ENCODE measurements at regions not wholly inside any gene's neighbourhood (a gene's known extent, or its start where the extent isn't known, plus 50 kb on each side); places are given as distances from the start of the nearest gene placed in this dataset.

- no peak overlapping the region for H3K9ac ChIP-seq (ENCODE audit: low read length)
- no peaks in the 10 kb centered on the region for H3K9me3 ChIP-seq (ENCODE audit: control insufficient read depth, low read depth, low read length)
- no peaks in the 10 kb centered on the region for H3K27me3 ChIP-seq (ENCODE audit: control insufficient read depth, insufficient read depth, low read length)
- H3K27ac ChIP-seq (ENCODE audit: low read length), result no peak overlapping the region
- H3K4me1 ChIP-seq (ENCODE audit: control insufficient read depth, low read depth, low read length), result no peaks in the 10 kb centered on the region
- no peak overlapping the region for H3K4me3 ChIP-seq (ENCODE audit: low read length)
- no peaks in the 10 kb centered on the region for H3K36me3 ChIP-seq (ENCODE audit: control insufficient read depth, low read depth, low read length)
Measured at GRCh38 chr5:6806668-6807067, 93.4 kb downstream of the TENT4A start.

GRCh38 chr5:6808462-6808861, 95.2 kb downstream of the TENT4A start:
- no peaks in the 10 kb centered on the region for H3K27me3 ChIP-seq (ENCODE audit: control insufficient read depth, insufficient read depth, low read length)
- H3K9ac ChIP-seq (ENCODE audit: low read length), result no peak overlapping the region
- H3K4me1 ChIP-seq (ENCODE audit: control insufficient read depth, low read depth, low read length), result no peaks in the 10 kb centered on the region

GRCh38 chr5:6810641-6811405, 97.6 kb downstream of the TENT4A start:
- Histone ChIP-seq H3K9me3 (ENCODE audit: control insufficient read depth, low read depth, low read length) (no peaks in the 10 kb centered on the region), H3K36me3 (ENCODE audit: control insufficient read depth, low read depth, low read length) (no peaks in the 10 kb centered on the region), H3K4me3 (ENCODE audit: low read length) (no peak overlapping the region), H3K27ac (ENCODE audit: low read length) (no peak overlapping the region), H3K27me3 (ENCODE audit: control insufficient read depth, insufficient read depth, low read length) (no peaks in the 10 kb centered on the region), H3K4me1 (ENCODE audit: control insufficient read depth, low read depth, low read length) (no peaks in the 10 kb centered on the region), H3K9ac (ENCODE audit: low read length) (no peak overlapping the region)

More at GRCh38 chr5:6808462-6808861, 95.2 kb downstream of the TENT4A start:
- Histone ChIP-seq H3K27ac (ENCODE audit: low read length) (no peak overlapping the region), H3K9me3 (ENCODE audit: control insufficient read depth, low read depth, low read length) (no peaks in the 10 kb centered on the region), H3K4me3 (ENCODE audit: low read length) (no peak overlapping the region), H3K36me3 (ENCODE audit: control insufficient read depth, low read depth, low read length) (no peaks in the 10 kb centered on the region)

- Histone ChIP-seq H3K4me1 (ENCODE audit: control insufficient read depth, low read depth, low read length) (no peaks in the 10 kb centered on the region), H3K27me3 (ENCODE audit: control insufficient read depth, insufficient read depth, low read length) (no peaks in the 10 kb centered on the region), H3K36me3 (ENCODE audit: control insufficient read depth, low read depth, low read length) (no peaks in the 10 kb centered on the region), H3K9ac (ENCODE audit: low read length) (no peak overlapping the region), H3K9me3 (ENCODE audit: control insufficient read depth, low read depth, low read length) (no peaks in the 10 kb centered on the region), H3K4me3 (ENCODE audit: low read length) (no peak overlapping the region), H3K27ac (ENCODE audit: low read length) (no peak overlapping the region)
Measured at GRCh38 chr5:6812091-6812490, 98.9 kb downstream of the TENT4A start.

- Histone ChIP-seq H3K4me3 (ENCODE audit: low read length) (no peak overlapping the region), H3K27ac (ENCODE audit: low read length) (no peak overlapping the region), H3K9me3 (ENCODE audit: control insufficient read depth, low read depth, low read length) (no peaks in the 10 kb centered on the region), H3K9ac (ENCODE audit: low read length) (no peak overlapping the region), H3K36me3 (ENCODE audit: control insufficient read depth, low read depth, low read length) (no peaks in the 10 kb centered on the region), H3K27me3 (ENCODE audit: control insufficient read depth, insufficient read depth, low read length) (no peaks in the 10 kb centered on the region), H3K4me1 (ENCODE audit: control insufficient read depth, low read depth, low read length) (no peaks in the 10 kb centered on the region)
Measured at GRCh38 chr5:6812800-6813731, 99.8 kb downstream of the TENT4A start.

GRCh38 chr5:6814816-6815215, 101.6 kb downstream of the TENT4A start:
- no peaks in the 10 kb centered on the region for H3K27me3 ChIP-seq (ENCODE audit: control insufficient read depth, insufficient read depth, low read length)
- H3K4me1 ChIP-seq (ENCODE audit: control insufficient read depth, low read depth, low read length), result no peaks in the 10 kb centered on the region
- no peaks in the 10 kb centered on the region for H3K36me3 ChIP-seq (ENCODE audit: control insufficient read depth, low read depth, low read length)
- H3K9ac ChIP-seq (ENCODE audit: low read length), result no peak overlapping the region
- no peak overlapping the region for H3K27ac ChIP-seq (ENCODE audit: low read length)
- no peak overlapping the region for H3K4me3 ChIP-seq (ENCODE audit: low read length)
- H3K9me3 ChIP-seq (ENCODE audit: control insufficient read depth, low read depth, low read length), result no peaks in the 10 kb centered on the region

- no peak overlapping the region for H3K27ac ChIP-seq (ENCODE audit: low read length)
- H3K36me3 ChIP-seq (ENCODE audit: control insufficient read depth, low read depth, low read length), result no peaks in the 10 kb centered on the region
- no peaks in the 10 kb centered on the region for H3K9me3 ChIP-seq (ENCODE audit: control insufficient read depth, low read depth, low read length)
- no peak overlapping the region for H3K4me3 ChIP-seq (ENCODE audit: low read length)
- peaks cover 3% of the 10 kb centered on the region for H3K4me1 ChIP-seq (ENCODE audit: control insufficient read depth, low read depth, low read length)
- H3K27me3 ChIP-seq (ENCODE audit: control insufficient read depth, insufficient read depth, low read length), result no peaks in the 10 kb centered on the region
- no peak overlapping the region for H3K9ac ChIP-seq (ENCODE audit: low read length)
Measured at GRCh38 chr5:6818594-6819511, 105.6 kb downstream of the TENT4A start.

GRCh38 chr5:6819521-6819920, 106.3 kb downstream of the TENT4A start:
- peaks cover 3% of the 10 kb centered on the region for H3K4me1 ChIP-seq (ENCODE audit: control insufficient read depth, low read depth, low read length)
- no peak overlapping the region for H3K9ac ChIP-seq (ENCODE audit: low read length)
- H3K27me3 ChIP-seq (ENCODE audit: control insufficient read depth, insufficient read depth, low read length), result no peaks in the 10 kb centered on the region

GRCh38 chr5:6820851-6821479, 107.7 kb downstream of the TENT4A start:
- no peak overlapping the region for H3K9ac ChIP-seq (ENCODE audit: low read length)
- no peak overlapping the region for H3K27ac ChIP-seq (ENCODE audit: low read length)

More at GRCh38 chr5:6819521-6819920, 106.3 kb downstream of the TENT4A start:
- Histone ChIP-seq H3K27ac (ENCODE audit: low read length) (no peak overlapping the region), H3K9me3 (ENCODE audit: control insufficient read depth, low read depth, low read length) (no peaks in the 10 kb centered on the region), H3K36me3 (ENCODE audit: control insufficient read depth, low read depth, low read length) (no peaks in the 10 kb centered on the region), H3K4me3 (ENCODE audit: low read length) (no peak overlapping the region)

GRCh38 chr5:6822068-6822467, 108.8 kb downstream of the TENT4A start:
- H3K27me3 ChIP-seq (ENCODE audit: control insufficient read depth, insufficient read depth, low read length), result no peaks in the 10 kb centered on the region
- H3K36me3 ChIP-seq (ENCODE audit: control insufficient read depth, low read depth, low read length), result no peaks in the 10 kb centered on the region
- H3K27ac ChIP-seq (ENCODE audit: low read length), result no peak overlapping the region
- no peaks in the 10 kb centered on the region for H3K9me3 ChIP-seq (ENCODE audit: control insufficient read depth, low read depth, low read length)
- no peak overlapping the region for H3K9ac ChIP-seq (ENCODE audit: low read length)
- peaks cover 3% of the 10 kb centered on the region for H3K4me1 ChIP-seq (ENCODE audit: control insufficient read depth, low read depth, low read length)
- H3K4me3 ChIP-seq (ENCODE audit: low read length), result no peak overlapping the region

More at GRCh38 chr5:6820851-6821479, 107.7 kb downstream of the TENT4A start:
- no peaks in the 10 kb centered on the region for H3K36me3 ChIP-seq (ENCODE audit: control insufficient read depth, low read depth, low read length)
- H3K27me3 ChIP-seq (ENCODE audit: control insufficient read depth, insufficient read depth, low read length), result no peaks in the 10 kb centered on the region
- H3K4me3 ChIP-seq (ENCODE audit: low read length), result no peak overlapping the region
- H3K9me3 ChIP-seq (ENCODE audit: control insufficient read depth, low read depth, low read length), result no peaks in the 10 kb centered on the region
- peaks cover 3% of the 10 kb centered on the region for H3K4me1 ChIP-seq (ENCODE audit: control insufficient read depth, low read depth, low read length)

Data from iPS-18a (cell line).